ENCODE measurements at regions not wholly inside any gene's neighbourhood (a gene's known extent, or its start where the extent isn't known, plus 50 kb on each side); places are given as distances from the start of the nearest gene placed in this dataset.

DNA sequence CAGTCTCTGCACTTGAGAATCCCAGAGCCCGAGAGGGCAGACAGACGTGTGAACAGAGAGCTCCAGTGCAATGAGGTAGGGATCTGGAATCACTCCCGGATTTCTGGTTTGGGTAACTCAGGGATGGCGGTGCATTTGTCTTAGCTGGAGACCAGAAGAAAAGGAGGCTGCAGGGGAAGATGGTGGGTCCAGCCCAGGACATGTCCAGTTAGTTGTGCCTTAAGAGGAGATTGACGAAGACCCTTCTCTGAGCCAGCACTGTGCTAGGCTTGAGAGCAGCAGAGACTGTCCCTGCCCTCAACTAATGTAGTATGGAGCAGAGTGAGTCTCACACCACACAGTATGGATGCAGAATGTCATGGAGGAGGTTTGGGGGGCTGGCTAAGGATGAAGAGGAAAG, 150.6 kb upstream of the COPS8 start:
- DNase-seq (ENCODE audit: low spot score) = no peak

DNA sequence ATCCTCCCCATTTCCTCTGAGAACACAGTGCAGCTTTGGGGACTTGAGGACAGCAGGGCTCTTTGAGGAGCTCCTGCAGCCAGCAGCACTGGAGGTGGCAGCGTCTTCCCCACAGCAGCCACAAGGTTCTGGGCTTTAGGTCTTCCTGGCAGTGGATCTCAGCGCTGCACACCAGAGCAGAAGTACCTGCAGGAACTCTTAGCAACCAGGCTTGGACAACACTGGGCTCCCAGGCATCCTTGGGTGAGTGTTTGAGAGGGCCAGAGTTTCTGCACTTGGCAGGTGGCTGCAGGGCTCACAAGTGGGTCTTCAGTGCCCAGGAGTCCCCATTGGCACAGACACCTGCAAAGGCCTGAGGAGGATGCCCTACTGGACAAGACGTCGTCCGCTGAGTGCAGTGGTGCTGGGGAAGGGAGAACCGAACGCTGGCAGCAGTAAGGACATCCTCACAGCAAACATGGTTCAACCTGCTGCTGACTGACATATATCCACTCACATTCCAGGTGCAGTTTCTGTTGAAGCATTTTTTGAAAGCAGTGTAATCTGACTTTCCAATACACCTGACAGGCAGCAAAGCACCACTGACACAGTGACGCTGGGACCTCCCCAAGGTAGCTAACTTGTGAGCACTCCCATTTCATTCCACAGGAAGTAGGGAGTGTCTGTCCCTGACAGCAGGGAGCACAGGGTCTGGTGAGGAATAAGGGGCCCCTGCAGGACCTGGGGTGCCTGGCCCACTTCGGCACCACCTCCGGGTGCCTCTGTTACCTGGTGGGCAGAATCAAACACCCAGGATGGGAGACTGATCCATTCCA, 149.9 kb upstream of the COPS8 start:
- no peak for DNase-seq (ENCODE audit: low spot score)

DNA sequence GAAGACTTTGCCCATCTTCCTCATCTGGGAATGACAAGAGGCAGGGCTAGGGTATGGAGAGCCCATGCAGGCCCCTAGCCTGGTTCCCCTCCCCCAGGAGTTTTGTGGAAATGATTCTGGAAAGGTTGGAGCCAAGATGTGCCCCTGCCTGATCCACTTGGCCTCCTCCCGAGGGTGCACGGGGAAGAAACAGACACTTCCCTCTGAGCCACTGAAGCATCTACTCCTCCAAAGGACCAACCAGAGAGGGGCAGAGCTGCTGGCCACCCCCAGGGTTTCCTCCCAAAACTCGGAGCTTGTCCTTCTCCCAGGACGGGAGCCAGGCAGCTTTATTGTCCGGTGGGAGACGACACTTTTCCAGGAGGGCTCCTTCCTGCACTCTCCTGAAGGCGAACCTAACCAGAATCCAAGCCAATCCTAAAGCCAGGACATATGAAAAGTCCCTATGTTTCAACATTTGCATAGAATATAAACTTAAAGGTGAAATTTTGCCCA, 149.2 kb upstream of the COPS8 start:
- DNase-seq (ENCODE audit: low spot score) = no peak

DNA sequence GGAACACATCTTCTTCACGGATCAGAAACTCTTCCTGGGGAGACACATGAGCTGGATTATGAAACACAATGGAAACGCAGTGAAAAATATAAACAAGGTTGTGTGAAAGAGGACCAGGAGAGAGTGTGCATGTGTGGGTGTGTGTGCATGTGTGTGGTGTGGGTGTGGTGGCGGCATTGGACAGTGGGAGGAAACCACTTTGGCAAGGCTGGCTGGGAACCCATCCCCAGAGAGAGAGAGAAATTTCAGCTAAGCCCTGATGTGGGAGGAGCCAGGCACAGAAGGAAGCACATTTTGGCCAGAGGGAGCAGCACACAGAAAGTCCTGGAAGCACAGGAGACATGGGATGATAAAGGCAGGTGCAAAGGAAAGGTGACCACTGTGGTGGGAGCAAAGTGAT, 147.6 kb upstream of the COPS8 start:
- no peak for DNase-seq (ENCODE audit: low spot score)

DNA sequence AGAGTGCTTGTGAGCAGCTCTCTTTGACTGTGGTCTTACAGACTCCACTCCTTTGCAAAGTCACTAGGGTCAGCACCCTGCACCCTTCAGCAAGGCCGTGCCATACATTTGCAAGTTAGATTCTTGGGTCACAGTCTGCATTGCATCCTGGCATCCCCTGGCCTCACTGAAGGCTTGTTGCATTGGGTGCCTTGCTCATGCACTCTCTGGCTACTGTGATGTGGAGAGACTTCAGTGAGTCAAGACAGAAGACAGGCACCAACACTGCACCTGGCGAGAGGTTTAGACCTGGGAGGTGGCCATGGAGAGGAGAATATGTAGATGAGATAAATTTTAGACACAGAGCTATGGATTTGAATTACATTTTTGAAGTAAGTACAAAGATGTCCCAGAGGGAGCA, 146.4 kb upstream of the COPS8 start:
- no peak for DNase-seq (ENCODE audit: low spot score)

DNA sequence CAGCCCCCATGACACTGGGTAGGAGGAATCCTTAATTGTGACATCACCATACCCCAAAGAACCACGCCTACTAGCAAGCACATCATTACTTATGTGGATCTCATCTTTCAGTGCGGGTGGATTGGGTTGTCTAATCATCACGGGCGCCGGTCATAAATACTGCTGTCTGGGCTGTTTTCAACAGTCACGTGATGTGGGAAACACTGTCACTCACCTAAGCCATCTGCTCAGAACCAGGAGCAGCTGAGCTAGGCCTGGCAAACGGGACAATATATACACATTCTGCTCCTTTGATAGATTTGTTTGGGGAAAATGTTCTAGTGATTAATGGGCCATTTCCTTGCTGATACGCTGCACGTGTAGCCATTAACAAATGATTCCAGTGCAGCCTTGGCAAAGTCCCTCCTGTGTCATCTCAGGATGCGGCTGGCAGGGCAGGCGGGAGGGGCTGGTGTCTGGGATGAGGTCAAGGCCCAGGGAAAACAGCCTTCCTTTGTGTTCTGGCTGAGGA, 145.9 kb upstream of the COPS8 start:
- no peak for DNase-seq (ENCODE audit: low spot score)

DNA sequence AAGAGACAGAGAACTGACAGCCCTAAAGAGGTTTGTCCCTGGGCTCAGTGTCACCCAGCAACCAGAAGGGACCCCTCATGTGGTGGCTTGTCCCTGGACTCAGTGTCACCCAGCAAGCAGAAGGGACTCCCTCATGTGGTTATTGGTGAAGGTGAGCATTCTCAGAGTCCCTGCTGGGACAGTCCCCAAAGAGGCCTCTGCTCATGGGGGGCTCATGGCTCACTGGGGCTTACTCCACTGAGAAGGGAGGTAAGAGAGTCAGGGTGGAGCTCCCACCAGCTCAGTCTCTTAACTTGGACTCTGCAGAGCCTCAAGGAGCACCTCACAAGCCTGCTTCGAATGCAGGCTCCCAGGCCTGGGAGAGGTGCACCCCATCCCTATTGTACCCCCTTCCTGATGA, 145.2 kb upstream of the COPS8 start:
- no peak for DNase-seq (ENCODE audit: low spot score)

DNA sequence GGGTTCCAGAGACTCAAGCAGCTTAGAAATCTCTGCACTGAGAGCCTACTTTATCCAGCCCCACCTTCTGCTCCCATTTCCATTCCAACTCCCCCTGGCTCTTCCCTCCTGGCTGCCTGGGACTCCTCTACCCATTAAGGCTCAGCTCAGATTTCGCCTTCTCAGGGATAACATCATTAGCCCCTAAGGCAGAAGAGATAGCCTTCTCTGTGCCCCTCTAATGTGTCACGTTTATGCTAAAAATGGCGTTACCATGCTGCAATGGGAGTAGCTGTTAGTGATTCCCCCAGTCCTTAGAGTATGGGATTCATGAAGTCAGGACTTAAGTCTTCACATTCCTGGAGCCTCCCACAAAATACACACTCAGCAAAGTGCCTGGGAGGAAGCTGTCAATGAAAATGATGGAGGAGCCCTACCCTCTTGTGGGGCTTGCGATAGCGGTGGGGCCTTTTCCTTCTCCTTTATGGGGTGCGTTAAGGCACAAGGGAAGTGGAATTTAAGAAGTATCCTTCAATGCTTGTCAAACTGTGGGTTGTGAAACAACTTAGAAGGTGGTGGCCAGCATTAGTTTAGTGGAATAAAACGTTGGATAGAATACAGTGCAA, 144.7 kb upstream of the COPS8 start:
- DNase-seq (ENCODE audit: low spot score) = no peak

DNA sequence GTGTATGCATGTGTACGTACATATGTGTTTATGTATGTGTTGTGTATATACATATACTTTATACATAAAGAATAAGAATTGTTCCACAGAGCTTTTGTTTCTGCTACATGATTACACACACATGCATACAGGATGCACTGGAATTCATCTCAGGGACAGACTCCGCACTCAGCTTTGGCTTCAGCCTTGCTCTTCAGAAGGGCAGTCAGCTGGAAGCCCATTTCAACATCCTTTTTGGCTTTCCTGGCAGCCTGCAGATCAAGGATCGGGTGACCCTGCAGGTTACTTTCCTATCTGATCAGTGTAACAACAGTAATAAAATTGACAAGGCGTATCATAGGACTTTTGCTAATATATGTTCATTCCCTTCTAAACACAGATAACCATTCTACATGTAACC, 144.1 kb upstream of the COPS8 start:
- no peak for DNase-seq (ENCODE audit: low spot score)

DNA sequence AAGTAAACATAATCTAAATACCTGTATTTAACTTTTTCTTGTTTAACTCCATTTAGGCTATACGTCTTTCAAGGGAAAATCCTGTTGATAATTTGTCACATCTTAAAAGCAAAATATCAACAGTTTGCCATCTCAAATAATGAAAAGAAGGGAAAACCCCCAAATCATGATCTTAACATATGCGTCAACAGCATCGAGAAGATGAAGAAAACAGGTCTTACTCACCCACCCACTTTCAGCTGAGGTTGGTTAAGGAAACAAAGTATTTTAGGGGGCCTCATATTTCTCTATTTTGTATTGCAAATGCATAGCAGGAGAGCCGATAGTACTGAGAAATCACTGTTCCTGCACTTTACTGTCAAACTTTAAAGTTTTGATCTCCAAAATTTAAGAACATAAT, 143.1 kb upstream of the COPS8 start:
- DNase-seq (ENCODE audit: low spot score) = no peak

DNA sequence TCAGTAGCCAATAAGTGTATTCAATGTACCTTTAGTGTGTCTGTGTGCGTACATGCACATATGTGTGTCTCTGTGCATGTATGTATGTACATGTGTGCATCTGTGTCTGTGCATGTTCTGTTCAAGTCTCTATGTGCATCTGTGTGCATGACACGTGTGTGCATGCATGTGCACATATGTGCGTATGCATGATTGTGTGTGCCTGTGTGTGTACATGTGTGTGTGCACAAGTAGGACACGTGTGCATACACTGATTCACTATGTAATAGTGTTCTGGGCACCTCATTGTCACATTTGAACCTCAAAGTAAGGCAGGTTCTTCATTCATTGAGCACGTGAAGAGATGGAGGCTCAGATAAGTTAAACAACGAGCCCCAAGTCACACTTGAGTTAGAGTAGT, 142.6 kb upstream of the COPS8 start:
- DNase-seq (ENCODE audit: low spot score) = no peak

DNA sequence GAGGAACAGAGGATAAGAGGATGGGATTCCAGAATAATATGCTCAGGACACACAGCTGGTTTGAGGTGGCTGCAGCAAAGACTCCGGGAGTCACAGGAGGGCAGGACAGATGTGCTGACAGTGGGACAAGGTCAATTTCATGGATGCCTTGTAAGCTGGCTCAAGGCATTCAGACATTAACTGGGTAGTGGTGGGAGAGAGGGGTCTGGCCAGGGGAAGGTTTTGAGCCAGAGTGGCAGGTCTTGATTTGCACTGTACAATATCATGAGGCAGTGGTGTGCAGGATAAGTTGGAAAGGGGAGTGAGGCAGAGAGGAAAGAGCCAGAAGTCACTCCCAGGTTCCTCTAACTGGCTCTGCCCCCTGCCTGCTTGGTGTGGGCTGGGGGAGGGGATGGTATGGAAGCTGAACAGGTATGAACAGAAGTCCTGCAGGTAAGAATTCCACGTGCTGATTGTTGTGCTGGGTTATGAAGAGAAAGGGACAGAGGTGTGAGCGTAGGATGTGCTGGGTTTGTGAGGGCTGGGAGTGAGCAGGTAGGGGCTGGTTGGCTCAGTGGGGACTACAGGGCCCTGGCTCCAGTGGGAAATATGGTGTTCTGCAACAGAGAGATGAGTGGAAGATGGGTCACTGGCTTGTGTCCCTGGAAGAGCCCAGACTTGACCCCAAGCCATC, 141.7 kb upstream of the COPS8 start:
- DNase-seq (ENCODE audit: low spot score) = no peak

DNA sequence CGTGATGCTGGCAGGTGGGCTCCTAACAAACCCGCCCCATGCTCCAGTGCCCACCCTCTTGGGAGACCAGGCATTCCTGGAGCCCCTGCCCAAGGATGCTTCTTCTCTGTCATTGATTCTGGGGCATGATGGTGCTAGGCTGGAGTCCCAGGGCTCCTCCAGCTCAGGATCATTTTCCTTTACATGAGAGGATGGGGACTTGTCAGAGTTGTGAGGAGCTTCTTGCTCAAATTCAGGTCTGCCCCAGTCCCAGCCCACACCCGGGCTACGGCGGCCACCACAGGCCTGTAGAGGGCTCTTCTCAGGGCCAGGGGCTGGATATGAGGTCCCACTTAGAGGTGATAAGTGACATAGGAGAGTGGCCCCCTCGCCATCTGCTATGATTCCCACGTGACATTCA, 141.1 kb upstream of the COPS8 start:
- DNase-seq (ENCODE audit: low spot score) = no peak

DNA sequence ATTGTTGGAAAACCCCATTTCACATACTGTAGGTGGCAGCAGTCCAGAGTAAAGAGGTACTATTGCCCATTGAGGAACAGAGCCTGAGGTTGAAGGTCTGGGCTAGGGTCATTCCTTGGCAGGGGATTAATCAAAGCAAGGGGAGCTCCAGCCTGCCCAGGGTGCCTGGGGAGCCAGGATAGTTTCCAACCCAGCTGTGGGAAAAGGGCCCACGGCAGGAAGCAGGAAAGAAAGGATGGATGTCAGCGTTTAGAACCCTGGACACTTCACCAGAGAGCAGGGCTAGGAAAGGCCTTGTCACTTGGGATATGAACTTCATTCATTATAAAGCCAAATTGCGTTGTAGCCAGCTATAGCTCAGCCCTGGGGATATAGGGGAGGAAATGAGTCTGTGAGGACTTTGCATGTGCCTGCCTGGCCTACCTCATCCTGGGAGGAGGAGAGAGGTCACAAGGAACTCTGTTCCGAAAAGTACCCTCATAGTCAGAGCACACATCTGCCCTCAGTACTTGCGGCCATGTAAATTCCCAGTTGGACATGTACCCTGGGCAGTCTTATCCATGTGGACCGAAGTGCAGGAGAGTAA, 140.2 kb upstream of the COPS8 start:
- no peak for DNase-seq (ENCODE audit: low spot score)

DNA sequence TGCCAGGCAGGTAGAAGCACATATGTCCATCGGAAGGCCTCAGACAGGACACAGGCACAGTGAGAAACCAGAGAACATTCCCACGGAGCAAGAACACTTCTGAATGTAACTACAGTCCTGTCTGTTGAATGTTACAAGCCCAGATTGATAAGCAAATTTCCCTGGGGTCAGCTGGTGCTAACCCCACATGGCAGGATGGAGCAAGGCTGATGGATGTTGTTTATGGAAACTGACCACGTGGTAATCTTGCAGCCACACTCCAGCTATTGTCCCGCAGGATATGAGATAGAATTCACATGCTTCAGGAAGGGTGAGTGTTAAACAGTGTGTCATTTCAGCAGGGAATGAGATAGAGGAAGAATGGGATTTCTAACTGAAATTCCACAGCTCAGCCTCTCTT, 138.8 kb upstream of the COPS8 start:
- DNase-seq (ENCODE audit: low spot score) = no peak

DNA sequence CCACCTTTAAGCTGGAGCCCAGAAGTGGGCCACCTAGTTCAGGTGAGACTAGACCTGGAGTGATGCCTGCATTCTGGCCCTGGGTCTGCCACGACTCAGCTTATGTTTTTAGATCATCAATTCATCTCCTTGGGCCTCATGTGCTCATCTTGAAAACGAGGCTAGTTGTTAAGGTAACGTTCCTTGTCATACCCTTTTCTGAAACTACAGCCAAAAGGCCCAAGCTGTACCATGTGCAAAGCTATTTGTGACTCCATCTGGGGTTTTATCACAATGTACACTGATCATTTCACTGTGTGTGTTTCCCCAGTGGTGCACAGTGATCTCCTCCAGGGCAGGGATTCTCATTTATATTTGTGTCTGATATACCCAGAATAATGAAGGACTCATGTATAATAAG, 138.4 kb upstream of the COPS8 start:
- no peak for DNase-seq (ENCODE audit: low spot score)

DNA sequence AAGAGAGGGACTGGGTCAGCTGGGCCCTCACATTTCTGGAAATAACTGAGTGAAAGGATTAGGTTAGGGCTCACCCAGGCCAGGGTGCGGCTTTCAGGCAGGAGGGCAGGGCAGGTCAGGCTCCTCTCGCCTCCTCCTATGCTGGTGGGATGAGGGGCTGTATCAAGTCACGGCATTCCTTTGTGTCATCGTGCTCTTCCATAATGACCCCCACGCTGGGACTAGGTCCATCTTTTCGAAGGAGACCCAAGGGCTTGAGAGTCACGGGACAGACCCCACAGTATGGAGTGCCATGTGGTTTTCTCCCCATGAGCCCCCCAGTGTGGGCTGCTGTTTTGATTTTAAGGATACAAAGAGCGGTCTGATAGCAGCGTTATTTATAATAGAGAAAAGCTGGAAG, 137.8 kb upstream of the COPS8 start:
- DNase-seq (ENCODE audit: low spot score) = no peak

DNA sequence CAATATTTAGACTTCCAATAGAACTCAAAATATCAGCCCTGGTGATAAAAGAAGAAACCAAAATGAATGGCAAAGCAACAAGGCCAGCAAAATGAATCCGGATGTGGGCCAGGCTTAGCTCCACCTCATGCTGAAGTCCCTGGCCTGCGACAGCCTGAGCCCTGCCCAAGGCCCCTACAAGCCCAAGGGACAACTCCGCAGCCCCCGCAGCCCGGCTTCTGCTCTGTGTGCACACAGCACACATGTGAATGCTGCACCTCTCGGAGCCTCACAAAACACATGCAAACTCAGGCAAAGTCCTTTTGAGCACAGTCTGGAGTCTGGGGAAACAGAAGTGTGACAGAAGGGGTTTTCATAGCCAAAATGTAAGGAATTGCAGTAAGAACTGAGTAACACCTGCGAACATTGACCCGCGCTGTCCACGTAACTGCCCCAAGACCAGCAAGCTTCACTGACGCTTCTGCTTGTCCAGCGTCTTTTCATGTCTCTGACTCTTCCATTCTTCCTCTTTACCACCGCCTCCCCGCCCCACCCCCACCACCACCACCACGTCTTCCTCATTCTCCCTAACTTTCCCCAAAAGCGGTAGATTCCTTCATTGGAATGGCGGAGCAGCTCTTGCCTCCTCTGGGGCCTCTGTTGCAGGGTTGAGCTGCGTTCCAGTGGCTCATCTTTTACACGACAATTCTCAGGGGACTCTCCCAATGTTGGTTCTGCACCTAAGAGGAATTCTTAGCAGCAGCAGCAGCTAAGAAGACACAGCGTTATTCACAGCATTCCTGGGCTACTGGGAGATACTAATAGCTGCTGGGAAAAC, 136.4 kb upstream of the COPS8 start:
- DNase-seq (ENCODE audit: low spot score) = no peak

DNA sequence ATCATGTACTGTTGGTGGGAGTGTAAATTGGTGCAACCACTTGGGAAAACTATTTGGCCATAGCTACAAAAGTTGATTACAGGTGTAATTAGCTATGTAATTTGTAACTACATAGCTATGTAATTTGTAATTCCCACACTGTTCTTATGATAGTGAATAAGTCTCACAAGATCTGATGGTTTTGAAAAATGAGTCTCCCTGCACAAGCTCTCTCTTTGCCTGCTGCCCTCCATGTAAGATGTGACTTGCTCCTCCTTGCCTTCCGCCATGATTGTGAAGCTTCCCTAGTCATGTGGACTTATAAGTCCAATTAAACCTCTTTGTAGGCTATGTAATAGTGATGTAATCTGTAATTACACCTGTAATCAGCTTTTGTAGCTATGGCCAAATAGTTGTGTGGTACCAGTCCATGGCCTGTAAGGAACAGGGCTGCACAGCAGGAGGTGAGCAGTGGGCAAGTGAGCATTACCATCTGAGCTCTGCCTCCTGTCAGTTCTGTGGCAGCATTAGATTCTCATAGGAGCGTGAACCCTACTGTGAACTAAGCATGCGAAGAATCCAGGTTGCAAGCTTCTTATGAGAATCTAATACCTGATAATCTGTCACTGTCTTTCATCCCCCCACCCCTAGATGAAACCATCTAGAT, 133.7 kb upstream of the COPS8 start:
- DNase-seq (ENCODE audit: low spot score) = no peak

DNA sequence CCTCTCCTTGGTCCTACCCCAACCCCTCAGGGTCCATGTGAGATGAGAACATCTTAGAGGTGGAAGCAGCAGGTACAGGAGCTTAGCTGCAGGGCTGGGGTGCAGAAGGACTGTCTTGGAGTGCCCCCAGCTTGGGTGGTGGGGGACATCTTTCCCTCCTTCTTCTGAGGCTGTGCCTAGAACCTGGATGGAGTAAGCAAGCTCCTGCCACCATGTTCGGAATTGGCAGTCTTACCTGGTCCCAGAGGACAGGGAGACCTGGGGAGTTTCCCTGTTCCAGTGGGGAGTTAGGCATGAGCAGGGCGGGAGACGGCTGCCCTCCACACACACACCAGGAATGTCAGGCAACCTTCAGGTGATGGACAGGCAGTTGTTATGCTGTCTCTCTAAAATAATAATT, 131.0 kb upstream of the COPS8 start:
- no peak for DNase-seq (ENCODE audit: low spot score)

DNA sequence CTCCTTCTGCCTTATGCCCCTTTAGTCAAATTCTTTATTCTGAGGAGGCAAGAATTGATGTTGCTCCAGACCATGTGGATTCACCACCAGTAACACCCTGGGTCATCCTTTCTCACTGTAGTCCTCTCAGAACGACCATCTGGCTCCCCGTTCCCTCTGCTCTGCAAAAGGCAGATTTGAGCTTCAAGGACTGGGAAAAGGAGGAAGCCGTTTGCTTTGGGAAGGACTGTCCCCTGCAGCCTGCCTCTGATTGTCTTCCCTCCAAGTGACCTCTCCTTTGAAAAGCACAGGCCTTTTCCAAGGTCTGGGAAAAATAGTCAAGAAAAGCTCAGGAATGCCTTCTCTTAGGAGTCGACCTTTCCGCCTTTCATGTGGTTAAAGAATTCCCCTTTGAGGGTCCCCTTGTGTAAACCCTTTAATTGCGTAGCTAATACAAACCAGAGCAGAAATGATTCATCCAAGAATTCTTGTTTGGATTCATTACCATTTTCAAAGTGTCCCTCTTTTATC, 130.1 kb upstream of the COPS8 start:
- no peak for DNase-seq (ENCODE audit: low spot score)

All from HuH-7 (cell line).